Heart left ventricle (tissue), 13 donors: ENCODE measurements at regions not wholly inside any gene's neighbourhood (a gene's known extent, or its start where the extent isn't known, plus 50 kb on each side); places are given as distances from the start of the nearest gene placed in this dataset.

ENCODE experiments used
- CTCF ChIP-seq, 12 donors: fragments of 200-600 bp; sonication (generic) in 4 of 12; IDR thresholded peaks; one replicate each; pipeline versions ENCODE4 v1.5.0 to v1.8.0; 2018 to 2022; ENCODE audit warnings: antibody characterized with exemption in 12 of 12, mild to moderate bottlenecking in 5 of 12
- POLR2A ChIP-seq, 2 donors: fragments of 450-650 bp; IDR thresholded peaks; one replicate each; pipeline ENCODE4 v1.6.1; 2017; ENCODE audit warnings: antibody characterized with exemption in 2 of 2, mild to moderate bottlenecking in 2 of 2, moderate library complexity in 2 of 2
- donor health status: ischemic (EF 13 %, LVEDD 7.1; RV severe dilation, severe dysfunction).
- donor health status: DM: no; HTN: yes; CAD: no.
- donor health status: DM: no; HTN: no; CAD: no.
- donor health status: ischemic (EF 25% LVEDD 6.9; RV normal size, moderate dysfunction).
- donor health status: ischemic (EF 25% LVEDD 5.7; RV mildly dilated, moderate dysfunction).
- donor health status: ischemic (EF 35%, LVEDD 5.7; RV mildly dilated, moderate dysfunction).
- donor health status: nonischemic (EF 11% LVEDD 7.7; RV severe dilation, severe dysfunction).
- donor health status: DM: yes; HTN: yes; CAD: no.
- donor health status: PGD.
- donor health status: ischemic (EF 29% LVEDD 5.4; RV normal size, mild dysfunction).
- donor health status: nonischemic (EF 23%, LVEDD 6.1; RV moderate dilation, normal function).

DNA sequence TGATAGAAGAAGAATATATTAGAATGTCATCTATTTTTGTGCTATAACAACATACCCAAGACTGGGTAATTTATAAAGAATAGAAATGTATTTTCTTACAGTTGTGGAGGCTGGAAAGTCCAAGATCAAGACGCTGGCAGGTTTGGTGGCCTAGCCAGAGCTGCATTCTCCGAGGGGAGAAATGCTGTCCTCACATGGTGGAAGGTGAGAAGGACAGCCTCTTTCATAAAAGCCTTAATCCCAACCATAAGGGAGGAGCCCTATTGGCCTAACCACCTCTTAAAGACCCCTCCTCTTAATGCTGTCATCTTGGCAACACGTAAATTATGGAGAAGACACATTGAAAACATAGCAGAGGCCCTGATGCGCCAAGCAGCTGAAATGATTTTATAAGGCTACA lies 60.1 kb upstream of the KAZN start:
- no peak for TF ChIP-seq POLR2A (IDR thresholded peaks at IDR 0.05)
- TF ChIP-seq CTCF (IDR thresholded peaks at IDR 0.05): no peak
